Adrenal gland (tissue), 9 donors: ENCODE measurements at regions not wholly inside any gene's neighbourhood (a gene's known extent, or its start where the extent isn't known, plus 50 kb on each side); places are given as distances from the start of the nearest gene placed in this dataset.

Experiments
- DNase-seq, 7 donors: peaks; one replicate each; pipeline ENCODE4 v3.0.0-alpha.2; 2019 to 2020
- H3K27ac ChIP-seq, 5 donors: fragments of 200-600 bp; sonication (generic) in 4 of 5; 1 replicate in 3 of 5; 2 replicates in 2 of 5; pipeline versions ENCODE4 v1.5.1 to v1.8.0; 2016 to 2020; ENCODE audit warnings: mild to moderate bottlenecking in 1 of 5
- H3K27me3 ChIP-seq: fragments of 200-600 bp; 2 replicates; pipeline ENCODE4 v1.8.0; 2021
- H3K36me3 ChIP-seq, 2 donors: fragments of 200-600 bp; replicated peaks in 1 of 2; 1 replicate in 1 of 2; 2 replicates in 1 of 2; pipeline versions ENCODE4 v1.5.1 to v1.8.0; 2018 to 2022
- H3K4me1 ChIP-seq, 2 donors: fragments of 200-600 bp; replicated peaks in 1 of 2; 1 replicate in 1 of 2; 2 replicates in 1 of 2; pipeline versions ENCODE4 v1.5.1 to v1.8.0; 2018 to 2021
- H3K4me3 ChIP-seq, 4 donors: fragments of 200-600 bp; sonication (generic) in 3 of 4; one replicate each; pipeline ENCODE4 v1.5.1; 2016 to 2018
- H3K9me3 ChIP-seq, 3 donors: fragments of 200-600 bp; sonication (generic) in 1 of 3; replicated peaks in 1 of 3; 1 replicate in 2 of 3; 2 replicates in 1 of 3; pipeline versions ENCODE4 v1.5.1 to v1.8.0; 2016 to 2021
- CTCF ChIP-seq, 6 experiments: fragments of 450-650 bp in 4 of 6; fragments of 200-600 bp in 2 of 6; sonication (generic) in 1 of 6; IDR thresholded peaks; 1 replicate in 5 of 6; 2 replicates in 1 of 6; pipeline versions ENCODE4 v1.5.1 to v1.8.0; 2016 to 2021; ENCODE audit warnings: antibody characterized with exemption in 6 of 6, mild to moderate bottlenecking in 2 of 6, moderate library complexity in 1 of 6
- POLR2A ChIP-seq, 2 donors: fragments of 450-650 bp; IDR thresholded peaks; one replicate each; pipeline ENCODE4 v1.6.1; 2017; ENCODE audit warnings: antibody characterized with exemption in 2 of 2, mild to moderate bottlenecking in 2 of 2, moderate library complexity in 1 of 2
- WGBS, 4 donors: extraction: QIAGEN DNeasy Blood & Tissue Kit in 2 of 4; methylation state at CpG; one replicate each; pipeline versions ENCODE4 v1.1.5 to v1.1.7; 2013 to 2017; 5-methylcytosine and 5-hydroxymethylcytosine counted together
- intact Hi-C, 2 donors: fragments of 100-400 bp; cut with DNase I; formaldehyde crosslinking; loops; one replicate each; pipeline versions ENCODE4 v1.14.1 to v1.15.0; 2022 to 2023
- donor health status: healthy with polysubstance abuse.
- donor health status: Bipolar disorder and iron deficiency.
- donor health status: DM: yes; HTN: yes; CAD: no.
- donor health status: DM: no; HTN: no; CAD: no.
- donor health status: DM: no; HTN: no; CAD: no.

GRCh38 chr7:153832160-153832559 lies 220.0 kb upstream of the DPP6 start:
- Histone ChIP-seq H3K27ac (no peak overlapping the region), H3K4me1 (no peaks in the 10 kb centered on the region), H3K9me3 (no peaks in the 10 kb centered on the region), H3K27me3 (no peaks in the 10 kb centered on the region), H3K4me3 (no peak overlapping the region), H3K36me3 (no peaks in the 10 kb centered on the region)
- 34 to 55% (median 44%) methylated on average over 4 of the region's 4 CpGs for WGBS, 4 donors
- intact Hi-C loops: no loop called here
- no peak for DNase-seq
- TF ChIP-seq CTCF (IDR thresholded peaks at IDR 0.05) (no peak), POLR2A (IDR thresholded peaks at IDR 0.05) (no peak)

DNA sequence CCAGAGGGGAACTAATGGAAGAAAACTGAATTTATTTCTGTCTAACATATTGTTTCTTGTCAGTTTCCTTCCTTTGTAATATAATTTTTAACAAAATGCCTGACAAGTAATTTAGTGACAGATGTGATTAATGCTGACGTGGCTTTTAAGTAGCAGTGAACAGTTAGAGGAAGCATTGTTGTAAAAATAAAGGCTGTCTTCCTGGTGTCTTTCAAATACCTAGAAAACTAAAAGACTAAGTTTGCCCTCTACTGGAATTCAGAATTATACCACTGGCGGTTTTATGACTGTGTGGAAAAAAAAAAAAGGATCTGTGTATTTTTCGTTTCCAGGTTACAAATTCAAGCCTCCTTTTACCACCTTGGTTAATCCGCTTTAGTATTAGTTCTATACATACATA lies 217.1 kb upstream of the DPP6 start:
- Histone ChIP-seq H3K9me3 (no peaks in the 10 kb centered on the region), H3K36me3 (no peaks in the 10 kb centered on the region), H3K27me3 (no peaks in the 10 kb centered on the region), H3K27ac (no peak overlapping the region), H3K4me3 (no peak overlapping the region), H3K4me1 (no peaks in the 10 kb centered on the region)
- intact Hi-C loops: no loop called here
- 28 to 40% (median 33%) methylated on average over 4 of the region's 4 CpGs for WGBS, 4 donors
- no peak for DNase-seq
- TF ChIP-seq POLR2A (IDR thresholded peaks at IDR 0.05): no peak
- peak in 3 of 6 experiments; percentile 3 to 26 (median 19) for TF ChIP-seq CTCF (IDR thresholded peaks at IDR 0.05)

- intact Hi-C loops: no loop called here
- Histone ChIP-seq H3K4me1 (no peaks in the 10 kb centered on the region), H3K36me3 (no peaks in the 10 kb centered on the region), H3K27me3 (no peaks in the 10 kb centered on the region), H3K9me3 (no peaks in the 10 kb centered on the region), H3K4me3 (no peak overlapping the region), H3K27ac (no peak overlapping the region)
- no peak for TF ChIP-seq POLR2A (IDR thresholded peaks at IDR 0.05)
- TF ChIP-seq CTCF (IDR thresholded peaks at IDR 0.05): no peak
- WGBS, 4 donors: 33 to 37% (median 35%) methylated on average over 7 of the region's 7 CpGs
- DNase-seq: peak in 6 of 7 donors; percentile 20 to 74 (median 30)
Measured at GRCh38 chr7:153835712-153836265, 216.4 kb upstream of the DPP6 start.

DNA sequence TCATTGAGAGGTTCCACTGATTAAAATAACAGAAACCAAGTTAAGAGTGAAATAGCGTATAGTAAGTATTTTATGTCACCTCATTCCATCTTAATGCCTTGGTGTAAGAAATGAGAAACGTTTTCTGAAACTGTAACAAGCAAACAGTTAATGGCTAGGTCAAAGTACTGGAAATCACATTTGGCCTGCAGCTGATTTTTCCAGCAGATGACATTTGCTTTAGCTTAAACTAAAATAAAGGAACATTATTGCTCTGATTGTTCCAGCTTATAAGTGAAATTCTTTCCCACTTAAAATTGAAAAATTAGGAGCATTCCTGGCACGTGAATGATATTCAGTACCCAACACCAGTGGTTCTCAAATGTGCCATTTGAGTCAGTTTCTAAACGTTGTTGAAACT lies 213.6 kb upstream of the DPP6 start:
- H3K36me3 ChIP-seq: no peaks in the 10 kb centered on the region
- no peaks in the 10 kb centered on the region for H3K9me3 ChIP-seq
- H3K27ac ChIP-seq: no peak overlapping the region
- H3K4me3 ChIP-seq: no peak overlapping the region
- TF ChIP-seq POLR2A (IDR thresholded peaks at IDR 0.05): no peak
- no peak for TF ChIP-seq CTCF (IDR thresholded peaks at IDR 0.05)
- no peaks in the 10 kb centered on the region for H3K4me1 ChIP-seq
- DNase-seq: no peak
- WGBS, 4 donors: 44 to 65% (median 55%) methylated on average over 4 of the region's 4 CpGs
- intact Hi-C loops: no loop called here
- H3K27me3 ChIP-seq: no peaks in the 10 kb centered on the region
